ENCODE measurements at regions not wholly inside any gene's neighbourhood (a gene's known extent, or its start where the extent isn't known, plus 50 kb on each side); places are given as distances from the start of the nearest gene placed in this dataset.
A peak's percentile ranks its signal among the peaks of the same experiment; 100 is the strongest.
"Not testable (repeated sequence)": the region's sequence is repeated elsewhere in the genome, so short reads cannot be mapped to it uniquely, and the experiment has no call there.

DNA sequence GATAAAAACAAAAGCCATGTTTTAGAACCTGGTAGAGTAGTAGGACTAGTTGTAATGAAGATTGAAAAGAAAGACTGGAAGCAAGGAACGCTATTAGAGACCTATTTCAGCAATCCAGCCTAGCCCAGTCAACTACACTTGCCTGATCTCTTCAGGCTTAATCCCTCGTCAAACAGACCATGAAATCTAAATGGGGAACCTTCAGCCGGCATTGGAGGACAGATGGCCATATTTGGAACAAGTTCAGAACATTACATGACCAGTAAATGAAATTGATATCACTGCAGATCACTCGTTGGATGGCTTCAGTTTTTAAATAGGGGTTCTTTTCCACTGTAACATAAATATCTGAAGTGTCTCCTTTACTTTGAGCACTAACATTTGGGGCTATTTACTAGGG is 84.8 kb upstream of the WDR44 start:
- DNase-seq: peak; percentile 87 to 90

DNA sequence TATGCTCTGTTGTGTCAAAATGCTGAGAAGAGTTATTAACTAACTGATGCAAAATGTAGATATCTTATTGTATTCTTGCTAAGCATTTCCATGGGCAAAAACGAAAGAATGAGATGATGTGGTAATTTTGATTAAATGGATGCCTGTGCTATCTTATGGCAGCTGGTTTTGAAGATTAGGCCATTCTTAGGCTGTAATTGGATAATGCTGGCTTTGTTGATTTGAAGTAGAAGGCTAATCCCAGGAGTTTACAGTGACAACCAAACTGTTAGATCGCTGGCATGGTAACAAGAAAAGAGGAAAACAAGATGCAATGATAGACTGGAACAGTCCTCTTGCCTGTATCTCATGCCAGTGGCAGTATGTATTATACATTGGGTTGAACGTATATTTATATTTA is 74.1 kb upstream of the WDR44 start:
- peak; percentile 73 to 87 for DNase-seq

DNA sequence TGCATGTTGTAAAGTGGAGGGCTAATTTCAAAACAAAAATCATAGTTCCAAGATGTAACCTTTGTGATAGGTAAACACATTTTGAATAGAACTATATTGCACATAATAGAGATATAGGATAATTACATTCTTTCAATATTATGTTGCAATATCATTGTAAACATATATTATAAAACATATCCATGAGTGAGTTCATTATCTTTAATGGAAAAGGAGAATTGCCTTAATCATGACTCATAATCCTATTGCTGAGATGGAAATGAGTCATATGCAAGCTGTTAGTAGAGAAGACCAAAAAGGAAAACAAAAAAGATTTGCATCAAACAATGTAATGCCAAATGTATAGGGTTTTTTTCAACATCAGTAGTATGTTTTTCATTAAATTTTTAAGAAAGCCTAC is 73.7 kb upstream of the WDR44 start:
- DNase-seq: no peak

DNA sequence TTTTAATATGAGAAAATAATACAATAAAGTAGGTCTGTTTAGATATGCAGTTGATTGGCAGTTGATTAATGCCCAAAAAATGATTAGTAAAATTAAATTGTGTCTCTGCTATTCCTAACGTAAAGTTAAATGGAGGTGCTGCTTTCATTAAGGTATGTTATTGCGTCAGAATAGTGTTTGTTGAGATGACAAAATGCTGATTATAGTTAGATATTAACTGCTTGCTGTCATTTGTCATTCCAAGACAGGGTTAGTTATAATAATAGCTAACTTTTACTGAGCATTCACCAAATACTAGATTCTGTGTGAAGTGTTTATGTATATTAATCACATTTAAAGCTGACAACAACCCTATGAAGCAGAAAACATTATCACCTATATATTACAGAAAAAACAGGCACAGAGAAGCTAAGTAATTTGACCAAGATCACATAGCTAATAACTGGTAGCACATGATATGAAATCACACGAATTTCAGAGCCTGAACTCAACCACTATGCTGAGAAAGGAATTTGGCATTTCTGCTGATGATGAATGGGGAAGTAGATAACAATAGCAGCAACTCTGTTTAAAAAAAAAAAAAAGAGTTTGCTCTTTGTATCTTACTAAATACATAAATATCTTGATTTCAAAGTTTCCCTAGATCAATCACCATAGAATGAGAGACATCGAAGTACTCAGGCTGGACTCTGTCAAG is 59.7 kb upstream of the WDR44 start:
- no peak for DNase-seq

DNA sequence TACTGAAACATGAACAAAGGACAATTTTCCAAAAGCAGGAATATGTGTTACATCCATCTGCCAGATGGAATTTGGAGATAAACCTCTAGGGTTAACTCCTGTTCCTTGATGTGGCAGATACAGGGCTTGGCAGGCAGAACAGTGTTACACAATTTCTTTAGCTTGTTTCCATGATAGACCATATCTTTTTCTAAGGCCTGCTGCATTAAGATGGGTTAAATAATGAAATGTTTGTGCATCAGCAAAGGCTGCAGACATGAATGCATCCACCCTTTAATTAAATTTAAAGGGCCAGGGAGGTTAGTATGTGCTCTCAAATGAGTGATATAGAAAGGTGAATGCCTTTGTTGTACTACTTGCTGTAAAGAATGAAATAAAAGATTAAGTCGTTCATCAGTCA is 50.1 kb upstream of the WDR44 start:
- DNase-seq: not testable (repeated sequence)
